DND-41 (cell line): ENCODE measurements at regions not wholly inside any gene's neighbourhood (a gene's known extent, or its start where the extent isn't known, plus 50 kb on each side); places are given as distances from the start of the nearest gene placed in this dataset.

Experiments used
- CTCF ChIP-seq: IDR thresholded peaks from 2 replicates; pipeline ENCODE4 v1.5.1; 2012; ENCODE audit warnings: borderline replicate concordance, low read length, moderate library complexity, mild to moderate bottlenecking; ENCODE audit not compliant: poor library complexity, severe bottlenecking; ENCODE audit errors: extremely low read depth
- EZH2 ChIP-seq: IDR thresholded peaks from 3 replicates; pipeline ENCODE4 v1.6.1; 2012; ENCODE audit warnings: borderline replicate concordance, low read depth, mild to moderate bottlenecking, moderate library complexity, low read length, inconsistent platforms; ENCODE audit not compliant: severe bottlenecking

- TF ChIP-seq EZH2 (no peak), CTCF (no peak)
These were observed 152.4 kb downstream of the TFAP2A start for GRCh38 chr6:10262505-10262904.
